ENCODE measurements at regions not wholly inside any gene's neighbourhood (a gene's known extent, or its start where the extent isn't known, plus 50 kb on each side); places are given as distances from the start of the nearest gene placed in this dataset.

- Mint-ChIP-seq H3K27me3 (no peaks in the 10 kb centered on the region), H3K36me3 (no peaks in the 10 kb centered on the region), H3K4me3 (no peak overlapping the region), H3K27ac (no peak overlapping the region), H3K9me3 (peaks cover 2% of the 10 kb centered on the region), H3K4me1 (no peaks in the 10 kb centered on the region)
- CTCF ChIA-PET = no interaction called here
- DNase-seq = no peak
Observed at GRCh38 chr10:125332548-125333208, 172.3 kb upstream of the CTBP2 start.

GRCh38 chr10:125331056-125331455 is 170.7 kb upstream of the CTBP2 start:
- DNase-seq = no peak
- H3K4me1 Mint-ChIP-seq = no peaks in the 10 kb centered on the region
- no peaks in the 10 kb centered on the region for H3K36me3 Mint-ChIP-seq
- CTCF ChIA-PET = no interaction called here
- no peaks in the 10 kb centered on the region for H3K27me3 Mint-ChIP-seq
- no peak overlapping the region for H3K27ac Mint-ChIP-seq
- peaks cover 2% of the 10 kb centered on the region for H3K9me3 Mint-ChIP-seq
- H3K4me3 Mint-ChIP-seq = no peak overlapping the region

- CTCF ChIA-PET = no interaction called here
- no peaks in the 10 kb centered on the region for H3K27me3 Mint-ChIP-seq
Observed at GRCh38 chr10:125329056-125329455, 168.7 kb upstream of the CTBP2 start.

GRCh38 chr10:125325326-125325725 is 165.0 kb upstream of the CTBP2 start:
- H3K27me3 Mint-ChIP-seq = no peaks in the 10 kb centered on the region
- no peaks in the 10 kb centered on the region for H3K36me3 Mint-ChIP-seq
- no peak overlapping the region for H3K4me3 Mint-ChIP-seq
- no peaks in the 10 kb centered on the region for H3K4me1 Mint-ChIP-seq
- peaks cover 7% of the 10 kb centered on the region for H3K9me3 Mint-ChIP-seq
- CTCF ChIA-PET = no interaction called here
- DNase-seq = no peak
- H3K27ac Mint-ChIP-seq = no peak overlapping the region

More at GRCh38 chr10:125329056-125329455, 168.7 kb upstream of the CTBP2 start:
- Mint-ChIP-seq H3K27ac (no peak overlapping the region), H3K36me3 (no peaks in the 10 kb centered on the region), H3K4me3 (no peak overlapping the region), H3K4me1 (no peaks in the 10 kb centered on the region), H3K9me3 (peaks cover 7% of the 10 kb centered on the region)
- no peak for DNase-seq

- Mint-ChIP-seq H3K4me3 (no peak overlapping the region), H3K27me3 (no peaks in the 10 kb centered on the region), H3K9me3 (no peaks in the 10 kb centered on the region), H3K4me1 (no peaks in the 10 kb centered on the region), H3K27ac (no peak overlapping the region), H3K36me3 (no peaks in the 10 kb centered on the region)
- CTCF ChIA-PET = no interaction called here
- no peak for DNase-seq
Observed at GRCh38 chr10:125316436-125316835, 156.1 kb upstream of the CTBP2 start.

- CTCF ChIA-PET = no interaction called here
- Mint-ChIP-seq H3K36me3 (no peaks in the 10 kb centered on the region), H3K9me3 (no peaks in the 10 kb centered on the region), H3K27me3 (no peaks in the 10 kb centered on the region), H3K4me3 (no peak overlapping the region), H3K4me1 (no peaks in the 10 kb centered on the region), H3K27ac (no peak overlapping the region)
- DNase-seq = no peak
Observed at GRCh38 chr10:125300937-125301336, 140.6 kb upstream of the CTBP2 start.

- no peak for DNase-seq
- Mint-ChIP-seq H3K9me3 (no peaks in the 10 kb centered on the region), H3K4me3 (no peak overlapping the region), H3K27ac (no peak overlapping the region), H3K36me3 (no peaks in the 10 kb centered on the region), H3K27me3 (no peaks in the 10 kb centered on the region), H3K4me1 (no peaks in the 10 kb centered on the region)
- CTCF ChIA-PET = no interaction called here
Observed at GRCh38 chr10:125299461-125299860, 139.1 kb upstream of the CTBP2 start.

- Mint-ChIP-seq H3K36me3 (no peaks in the 10 kb centered on the region), H3K9me3 (peaks cover 5% of the 10 kb centered on the region), H3K4me3 (no peak overlapping the region), H3K27me3 (no peaks in the 10 kb centered on the region), H3K27ac (no peak overlapping the region), H3K4me1 (no peaks in the 10 kb centered on the region)
- no peak for DNase-seq
- CTCF ChIA-PET = no interaction called here
Observed at GRCh38 chr10:125296598-125296997, 136.2 kb upstream of the CTBP2 start.

GRCh38 chr10:125294109-125294508 is 133.7 kb upstream of the CTBP2 start:
- Mint-ChIP-seq H3K36me3 (no peaks in the 10 kb centered on the region), H3K27ac (no peak overlapping the region), H3K4me1 (no peaks in the 10 kb centered on the region), H3K27me3 (no peaks in the 10 kb centered on the region), H3K4me3 (no peak overlapping the region), H3K9me3 (peaks cover 5% of the 10 kb centered on the region)
- CTCF ChIA-PET = no interaction called here
- no peak for DNase-seq

GRCh38 chr10:125291836-125292235 is 131.5 kb upstream of the CTBP2 start:
- no peak overlapping the region for H3K27ac Mint-ChIP-seq
- H3K36me3 Mint-ChIP-seq = no peaks in the 10 kb centered on the region
- no peak overlapping the region for H3K4me3 Mint-ChIP-seq
- CTCF ChIA-PET = no interaction called here
- DNase-seq = no peak
- no peaks in the 10 kb centered on the region for H3K27me3 Mint-ChIP-seq
- H3K4me1 Mint-ChIP-seq = no peaks in the 10 kb centered on the region
- peaks cover 9% of the 10 kb centered on the region for H3K9me3 Mint-ChIP-seq

- Mint-ChIP-seq H3K4me3 (no peak overlapping the region), H3K36me3 (no peaks in the 10 kb centered on the region), H3K27me3 (no peaks in the 10 kb centered on the region), H3K9me3 (peaks cover 9% of the 10 kb centered on the region), H3K4me1 (no peaks in the 10 kb centered on the region), H3K27ac (no peak overlapping the region)
- DNase-seq = no peak
- CTCF ChIA-PET = no interaction called here
Observed at GRCh38 chr10:125289461-125289860, 129.1 kb upstream of the CTBP2 start.

GRCh38 chr10:125284875-125285597 is 124.7 kb upstream of the CTBP2 start:
- no peak overlapping the region for H3K4me3 Mint-ChIP-seq
- CTCF ChIA-PET = no interaction called here
- no peak for DNase-seq
- H3K27me3 Mint-ChIP-seq = no peaks in the 10 kb centered on the region
- H3K4me1 Mint-ChIP-seq = no peaks in the 10 kb centered on the region
- peaks cover 4% of the 10 kb centered on the region for H3K9me3 Mint-ChIP-seq
- H3K27ac Mint-ChIP-seq = no peak overlapping the region
- no peaks in the 10 kb centered on the region for H3K36me3 Mint-ChIP-seq

GRCh38 chr10:125283836-125284614 is 123.7 kb upstream of the CTBP2 start:
- no peaks in the 10 kb centered on the region for H3K27me3 Mint-ChIP-seq
- CTCF ChIA-PET = no interaction called here
- peaks cover 4% of the 10 kb centered on the region for H3K9me3 Mint-ChIP-seq
- no peak for DNase-seq
- H3K4me3 Mint-ChIP-seq = no peak overlapping the region
- H3K27ac Mint-ChIP-seq = no peak overlapping the region
- H3K4me1 Mint-ChIP-seq = no peaks in the 10 kb centered on the region
- no peaks in the 10 kb centered on the region for H3K36me3 Mint-ChIP-seq

GRCh38 chr10:125283191-125283835 is 123.0 kb upstream of the CTBP2 start:
- CTCF ChIA-PET = no interaction called here
- no peaks in the 10 kb centered on the region for H3K27me3 Mint-ChIP-seq
- H3K36me3 Mint-ChIP-seq = no peaks in the 10 kb centered on the region
- peaks cover 2% of the 10 kb centered on the region for H3K9me3 Mint-ChIP-seq
- no peak for DNase-seq
- no peak overlapping the region for H3K4me3 Mint-ChIP-seq
- no peak overlapping the region for H3K27ac Mint-ChIP-seq
- H3K4me1 Mint-ChIP-seq = no peaks in the 10 kb centered on the region

All from activated naive CD4-positive, alpha-beta T cell treated with anti-CD3 and anti-CD28 coated beads, Interleukin-2, amount 10 ng/mL, durations not matched to agents 7 days and 5 days (primary cell).